ENCODE measurements at regions not wholly inside any gene's neighbourhood (a gene's known extent, or its start where the extent isn't known, plus 50 kb on each side); places are given as distances from the start of the nearest gene placed in this dataset.

GRCh38 chr4:178970433-178971140, 1528.3 kb upstream of the AGA start:
- H3K4me3 ChIP-seq (ENCODE audit: low read depth, low read length): no peak overlapping the region
- no peaks in the 10 kb centered on the region for H3K4me1 ChIP-seq (ENCODE audit: control insufficient read depth in 1 of 2, insufficient read depth in 2 of 2, low read length in 2 of 2)
- no peak overlapping the region for H4K8ac ChIP-seq (ENCODE audit: low read depth, low read length)
- no peak overlapping the region for H2BK5ac ChIP-seq (ENCODE audit: low read depth, low read length, poor library complexity)
- no peak overlapping the region for H2BK120ac ChIP-seq (ENCODE audit: insufficient read depth, low read length, poor library complexity)
- no peak overlapping the region for H3K4me2 ChIP-seq (ENCODE audit: low read length)
- H3K79me2 ChIP-seq (ENCODE audit: control insufficient read depth, insufficient read depth, low read length, poor library complexity): no peaks in the 10 kb centered on the region
- H3K23ac ChIP-seq (ENCODE audit: low read length): no peak overlapping the region
- no peaks in the 10 kb centered on the region for H3K9me3 ChIP-seq (ENCODE audit: insufficient read depth, low read depth, low read length)
- H3K36me3 ChIP-seq (ENCODE audit: control insufficient read depth in 1 of 2, insufficient read depth in 2 of 2, low read length in 2 of 2): no peaks in the 10 kb centered on the region
- WGBS (ENCODE audit: extremely low coverage, insufficient coverage, insufficient read length): no CpG with 5 or more reads among the region's 3 CpGs
- no peak for DNase-seq
- H2AFZ ChIP-seq (ENCODE audit: insufficient read depth, low read length, poor library complexity): no peak overlapping the region
- no peaks in the 10 kb centered on the region for H3K79me1 ChIP-seq (ENCODE audit: low read length)
- H3K14ac ChIP-seq (ENCODE audit: low read length): no peak overlapping the region
- H3K18ac ChIP-seq (ENCODE audit: low read length): no peak overlapping the region
- no peak overlapping the region for H2AK5ac ChIP-seq (ENCODE audit: low read length)
- no peaks in the 10 kb centered on the region for H3K27me3 ChIP-seq (ENCODE audit: insufficient read depth, low read length)
- H3K27ac ChIP-seq (ENCODE audit: low read depth, low read length): no peak overlapping the region
- no peak overlapping the region for H2BK12ac ChIP-seq (ENCODE audit: low read length)
- no peak overlapping the region for H4K91ac ChIP-seq (ENCODE audit: low read depth, low read length)
- H3K4ac ChIP-seq (ENCODE audit: low read depth, low read length): no peak overlapping the region
- no peak overlapping the region for H3K9ac ChIP-seq (ENCODE audit: low read length)
- no peak overlapping the region for H4K12ac ChIP-seq (ENCODE audit: low read depth, low read length)

- Histone ChIP-seq H3K79me1 (ENCODE audit: low read length) (no peaks in the 10 kb centered on the region), H3K9ac (ENCODE audit: low read length) (no peak overlapping the region), H3K18ac (ENCODE audit: low read length) (no peak overlapping the region), H3K23ac (ENCODE audit: low read length) (no peak overlapping the region), H3K79me2 (ENCODE audit: control insufficient read depth, insufficient read depth, low read length, poor library complexity) (no peaks in the 10 kb centered on the region), H4K12ac (ENCODE audit: low read depth, low read length) (no peak overlapping the region), H4K8ac (ENCODE audit: low read depth, low read length) (no peak overlapping the region), H2AFZ (ENCODE audit: insufficient read depth, low read length, poor library complexity) (no peak overlapping the region), H3K14ac (ENCODE audit: low read length) (no peak overlapping the region), H3K27ac (ENCODE audit: low read depth, low read length) (no peak overlapping the region), H3K4me1 (ENCODE audit: control insufficient read depth in 1 of 2, insufficient read depth in 2 of 2, low read length in 2 of 2) (no peaks in the 10 kb centered on the region), H3K4me2 (ENCODE audit: low read length) (no peak overlapping the region), H3K9me3 (ENCODE audit: insufficient read depth, low read depth, low read length) (no peaks in the 10 kb centered on the region), H2AK5ac (ENCODE audit: low read length) (no peak overlapping the region), H3K4ac (ENCODE audit: low read depth, low read length) (no peak overlapping the region), H2BK12ac (ENCODE audit: low read length) (no peak overlapping the region), H2BK120ac (ENCODE audit: insufficient read depth, low read length, poor library complexity) (no peak overlapping the region), H2BK5ac (ENCODE audit: low read depth, low read length, poor library complexity) (no peak overlapping the region), H3K27me3 (ENCODE audit: insufficient read depth, low read length) (no peaks in the 10 kb centered on the region), H3K4me3 (ENCODE audit: low read depth, low read length) (no peak overlapping the region), H3K36me3 (ENCODE audit: control insufficient read depth in 1 of 2, insufficient read depth in 2 of 2, low read length in 2 of 2) (no peaks in the 10 kb centered on the region), H4K91ac (ENCODE audit: low read depth, low read length) (no peak overlapping the region)
- WGBS (ENCODE audit: extremely low coverage, insufficient coverage, insufficient read length): no CpG with 5 or more reads among the region's 3 CpGs
- no peak for DNase-seq
These were observed 1534.6 kb upstream of the AGA start for GRCh38 chr4:178976861-178977260.

GRCh38 chr4:178993306-178993705, 1551.1 kb upstream of the AGA start:
- Histone ChIP-seq H2AFZ (ENCODE audit: insufficient read depth, low read length, poor library complexity) (no peak overlapping the region), H3K18ac (ENCODE audit: low read length) (no peak overlapping the region)
- WGBS (ENCODE audit: extremely low coverage, insufficient coverage, insufficient read length): no CpG with 5 or more reads among the region's 4 CpGs

GRCh38 chr4:179001918-179002317, 1559.7 kb upstream of the AGA start:
- Histone ChIP-seq H3K4me1 (ENCODE audit: control insufficient read depth in 1 of 2, insufficient read depth in 2 of 2, low read length in 2 of 2) (no peaks in the 10 kb centered on the region), H2AK5ac (ENCODE audit: low read length) (no peak overlapping the region), H3K27me3 (ENCODE audit: insufficient read depth, low read length) (no peaks in the 10 kb centered on the region), H3K4ac (ENCODE audit: low read depth, low read length) (no peak overlapping the region), H3K14ac (ENCODE audit: low read length) (no peak overlapping the region), H3K9ac (ENCODE audit: low read length) (no peak overlapping the region), H3K27ac (ENCODE audit: low read depth, low read length) (no peak overlapping the region), H2BK120ac (ENCODE audit: insufficient read depth, low read length, poor library complexity) (no peak overlapping the region), H3K4me2 (ENCODE audit: low read length) (no peak overlapping the region), H3K79me2 (ENCODE audit: control insufficient read depth, insufficient read depth, low read length, poor library complexity) (no peaks in the 10 kb centered on the region), H4K12ac (ENCODE audit: low read depth, low read length) (no peak overlapping the region), H3K9me3 (ENCODE audit: insufficient read depth, low read depth, low read length) (no peaks in the 10 kb centered on the region), H4K8ac (ENCODE audit: low read depth, low read length) (no peak overlapping the region), H3K18ac (ENCODE audit: low read length) (no peak overlapping the region), H3K36me3 (ENCODE audit: control insufficient read depth in 1 of 2, insufficient read depth in 2 of 2, low read length in 2 of 2) (no peaks in the 10 kb centered on the region), H3K79me1 (ENCODE audit: low read length) (no peaks in the 10 kb centered on the region), H2AFZ (ENCODE audit: insufficient read depth, low read length, poor library complexity) (no peak overlapping the region), H2BK5ac (ENCODE audit: low read depth, low read length, poor library complexity) (no peak overlapping the region), H3K4me3 (ENCODE audit: low read depth, low read length) (no peak overlapping the region), H4K91ac (ENCODE audit: low read depth, low read length) (no peak overlapping the region), H3K23ac (ENCODE audit: low read length) (no peak overlapping the region), H2BK12ac (ENCODE audit: low read length) (no peak overlapping the region)
- no CpG with 5 or more reads among the region's 1 CpG for WGBS (ENCODE audit: extremely low coverage, insufficient coverage, insufficient read length)
- no peak for DNase-seq

More at GRCh38 chr4:178993306-178993705, 1551.1 kb upstream of the AGA start:
- Histone ChIP-seq H3K4me3 (ENCODE audit: low read depth, low read length) (no peak overlapping the region), H3K9ac (ENCODE audit: low read length) (no peak overlapping the region), H2BK120ac (ENCODE audit: insufficient read depth, low read length, poor library complexity) (no peak overlapping the region), H3K79me1 (ENCODE audit: low read length) (no peaks in the 10 kb centered on the region), H3K27ac (ENCODE audit: low read depth, low read length) (no peak overlapping the region), H3K4ac (ENCODE audit: low read depth, low read length) (no peak overlapping the region), H3K4me1 (ENCODE audit: control insufficient read depth in 1 of 2, insufficient read depth in 2 of 2, low read length in 2 of 2) (no peaks in the 10 kb centered on the region), H2BK12ac (ENCODE audit: low read length) (no peak overlapping the region), H3K23ac (ENCODE audit: low read length) (no peak overlapping the region), H3K27me3 (ENCODE audit: insufficient read depth, low read length) (no peaks in the 10 kb centered on the region), H3K36me3 (ENCODE audit: control insufficient read depth in 1 of 2, insufficient read depth in 2 of 2, low read length in 2 of 2) (no peaks in the 10 kb centered on the region), H3K14ac (ENCODE audit: low read length) (no peak overlapping the region), H2BK5ac (ENCODE audit: low read depth, low read length, poor library complexity) (no peak overlapping the region), H4K8ac (ENCODE audit: low read depth, low read length) (no peak overlapping the region), H2AK5ac (ENCODE audit: low read length) (no peak overlapping the region), H3K79me2 (ENCODE audit: control insufficient read depth, insufficient read depth, low read length, poor library complexity) (no peaks in the 10 kb centered on the region), H4K91ac (ENCODE audit: low read depth, low read length) (no peak overlapping the region), H3K4me2 (ENCODE audit: low read length) (no peak overlapping the region), H4K12ac (ENCODE audit: low read depth, low read length) (no peak overlapping the region), H3K9me3 (ENCODE audit: insufficient read depth, low read depth, low read length) (no peaks in the 10 kb centered on the region)
- DNase-seq: no peak
